SU-DHL-6 (cell line): ENCODE measurements at regions not wholly inside any gene's neighbourhood (a gene's known extent, or its start where the extent isn't known, plus 50 kb on each side); places are given as distances from the start of the nearest gene placed in this dataset.

Experiments
- EZH2phosphoT487 ChIP-seq: fragments of 200-600 bp; sonication (generic), shearing (Covaris generic); conservative IDR thresholded peaks from 2 replicates; pipeline ENCODE4 v1.6.1; 2018; ENCODE audit warnings: mild to moderate bottlenecking, antibody characterized with exemption, low read length, moderate library complexity, mixed read lengths
- TF ChIP-seq, protein P1 (sequence below): fragments of 200-600 bp; sonication (generic); IDR thresholded peaks from one replicate; pipeline ENCODE4 v1.5.1; 2017; ENCODE audit warnings: antibody characterized with exemption, mild to moderate bottlenecking, low read length, moderate library complexity; ENCODE audit not compliant: insufficient read depth, poor library complexity, severe bottlenecking

GRCh38 chr9:118215549-118215948, 511.3 kb downstream of the TLR4 start:
- TF ChIP-seq, protein P1, sequence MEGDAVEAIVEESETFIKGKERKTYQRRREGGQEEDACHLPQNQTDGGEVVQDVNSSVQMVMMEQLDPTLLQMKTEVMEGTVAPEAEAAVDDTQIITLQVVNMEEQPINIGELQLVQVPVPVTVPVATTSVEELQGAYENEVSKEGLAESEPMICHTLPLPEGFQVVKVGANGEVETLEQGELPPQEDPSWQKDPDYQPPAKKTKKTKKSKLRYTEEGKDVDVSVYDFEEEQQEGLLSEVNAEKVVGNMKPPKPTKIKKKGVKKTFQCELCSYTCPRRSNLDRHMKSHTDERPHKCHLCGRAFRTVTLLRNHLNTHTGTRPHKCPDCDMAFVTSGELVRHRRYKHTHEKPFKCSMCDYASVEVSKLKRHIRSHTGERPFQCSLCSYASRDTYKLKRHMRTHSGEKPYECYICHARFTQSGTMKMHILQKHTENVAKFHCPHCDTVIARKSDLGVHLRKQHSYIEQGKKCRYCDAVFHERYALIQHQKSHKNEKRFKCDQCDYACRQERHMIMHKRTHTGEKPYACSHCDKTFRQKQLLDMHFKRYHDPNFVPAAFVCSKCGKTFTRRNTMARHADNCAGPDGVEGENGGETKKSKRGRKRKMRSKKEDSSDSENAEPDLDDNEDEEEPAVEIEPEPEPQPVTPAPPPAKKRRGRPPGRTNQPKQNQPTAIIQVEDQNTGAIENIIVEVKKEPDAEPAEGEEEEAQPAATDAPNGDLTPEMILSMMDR = no peak
- no peak for TF ChIP-seq EZH2phosphoT487
